Upper lobe of left lung (tissue), 6 donors: ENCODE measurements at regions not wholly inside any gene's neighbourhood (a gene's known extent, or its start where the extent isn't known, plus 50 kb on each side); places are given as distances from the start of the nearest gene placed in this dataset.

ENCODE experiments used
- ATAC-seq, 2 donors: fragments of 200-7000 bp; cut with Tn5 transposase; one replicate each; pipeline ENCODE4 v1.9.1; 2022; ENCODE audit warnings: mild to moderate bottlenecking in 2 of 2, moderate library complexity in 2 of 2; ENCODE audit not compliant: low FRiP score in 2 of 2
- DNase-seq, 2 donors: peaks; one replicate each; pipeline ENCODE4 v3.0.0-alpha.2; 2019 to 2020
- H3K27ac ChIP-seq, 4 donors: fragments of 200-600 bp; sonication (generic); one replicate each; pipeline ENCODE4 v1.5.1; 2016 to 2019
- H3K27me3 ChIP-seq, 4 donors: fragments of 200-600 bp; sonication (generic); one replicate each; pipeline ENCODE4 v1.5.1; 2017 to 2019
- H3K36me3 ChIP-seq, 4 donors: fragments of 200-600 bp; sonication (generic); one replicate each; pipeline ENCODE4 v1.5.1; 2016 to 2019
- H3K4me1 ChIP-seq, 4 donors: fragments of 200-600 bp; sonication (generic); one replicate each; pipeline ENCODE4 v1.5.1; 2018 to 2019
- H3K4me3 ChIP-seq, 4 donors: fragments of 200-600 bp; sonication (generic); one replicate each; pipeline ENCODE4 v1.5.1; 2017 to 2019; ENCODE audit warnings: mild to moderate bottlenecking in 2 of 4, moderate library complexity in 1 of 4
- H3K9me3 ChIP-seq, 4 donors: fragments of 200-600 bp; sonication (generic); one replicate each; pipeline ENCODE4 v1.5.1; 2018 to 2019
- EP300 ChIP-seq, 4 donors: sonication (generic); formaldehyde crosslinking; IDR thresholded peaks; one replicate each; pipeline ENCODE4 v1.5.1; 2017; ENCODE audit warnings: antibody characterized with exemption in 4 of 4, control low read depth in 2 of 4
- POLR2A ChIP-seq, 4 donors: fragments of 450-650 bp; IDR thresholded peaks; one replicate each; pipeline ENCODE4 v1.5.1; 2016 to 2017; ENCODE audit warnings: antibody characterized with exemption in 4 of 4, mild to moderate bottlenecking in 2 of 4
- POLR2AphosphoS5 ChIP-seq, 2 donors: sonication (generic); formaldehyde crosslinking; IDR thresholded peaks; one replicate each; pipeline ENCODE4 v1.5.1; 2017; ENCODE audit warnings: antibody characterized with exemption in 2 of 2
- WGBS, 2 donors: methylation state at CpG; one replicate each; pipeline ENCODE4 v1.1.5; 2017 to 2018; 5-methylcytosine and 5-hydroxymethylcytosine counted together
- TF ChIP-seq, protein P1 (sequence below), 6 experiments: fragments of 450-650 bp in 4 of 6; fragments of 200-600 bp in 2 of 6; sonication (generic) in 2 of 6; IDR thresholded peaks; one replicate each; pipeline ENCODE4 v1.5.1; 2016 to 2019; ENCODE audit warnings: antibody characterized with exemption in 6 of 6
- donor health status: DM: no; HTN: no; CAD: no; lungs with moderate emphysema.
- donor health status: DM: no; HTN: yes; CAD: no; lungs with severe emphysema.

DNA sequence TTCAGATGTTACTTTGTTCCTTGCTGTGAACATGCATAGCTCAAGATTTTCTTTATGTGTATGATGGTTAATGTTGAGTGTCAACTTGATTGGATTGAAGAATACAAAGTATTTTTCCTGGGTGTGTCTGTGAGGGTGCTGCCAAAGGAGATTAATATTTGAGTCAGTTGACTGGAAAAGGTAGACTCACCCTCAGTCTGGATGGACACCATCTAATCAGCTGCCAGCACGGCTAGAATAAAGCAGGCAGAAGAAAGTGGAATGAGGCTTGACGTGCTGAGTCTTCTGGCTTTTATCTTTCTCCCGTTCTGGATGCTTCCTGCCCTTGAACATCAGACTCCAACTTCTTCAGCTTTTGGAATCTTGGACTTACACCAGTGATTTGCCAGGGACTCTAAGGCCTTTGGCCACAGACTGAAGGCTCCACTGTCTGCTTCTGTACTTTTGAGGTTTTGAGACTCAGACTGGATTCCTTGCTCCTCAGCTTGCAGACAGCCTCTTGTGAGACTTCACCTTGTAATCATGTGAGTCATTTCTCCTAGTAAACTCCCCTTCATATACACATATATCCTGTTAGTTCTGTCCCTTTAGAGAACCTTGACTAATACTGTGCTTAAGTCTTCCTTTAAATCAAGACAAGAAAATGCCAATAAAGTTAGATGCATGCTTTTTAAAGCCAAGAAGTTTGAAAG, 626.6 kb downstream of the KCNT2 start:
- no peak for ATAC-seq
- no peaks in the 10 kb centered on the region for H3K9me3 ChIP-seq

DNA sequence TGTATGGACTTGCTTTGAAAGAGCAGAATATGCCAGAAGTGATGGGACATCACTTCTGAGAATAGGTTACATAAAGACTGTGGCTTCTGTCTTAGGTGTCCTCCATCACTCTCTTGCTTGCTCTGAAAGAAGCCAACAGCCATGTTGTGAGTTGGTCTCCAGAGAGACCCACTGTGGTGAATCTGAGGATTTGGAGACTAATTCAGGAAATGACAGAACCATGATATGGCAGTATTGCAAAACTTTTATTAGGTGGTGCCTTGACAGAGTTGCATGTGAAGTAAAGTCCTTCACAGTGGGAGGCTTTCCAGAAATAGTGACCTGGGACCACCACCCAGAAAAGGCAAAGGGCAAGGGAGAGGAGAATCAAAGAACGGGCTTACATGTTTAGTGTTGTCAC, 628.6 kb downstream of the KCNT2 start:
- Histone ChIP-seq H3K4me1 (no peaks in the 10 kb centered on the region), H3K36me3 (no peaks in the 10 kb centered on the region), H3K27me3 (no peaks in the 10 kb centered on the region), H3K27ac (no peak overlapping the region), H3K9me3 (no peaks in the 10 kb centered on the region), H3K4me3 (no peak overlapping the region)
- DNase-seq: no peak
- TF ChIP-seq, protein P1, sequence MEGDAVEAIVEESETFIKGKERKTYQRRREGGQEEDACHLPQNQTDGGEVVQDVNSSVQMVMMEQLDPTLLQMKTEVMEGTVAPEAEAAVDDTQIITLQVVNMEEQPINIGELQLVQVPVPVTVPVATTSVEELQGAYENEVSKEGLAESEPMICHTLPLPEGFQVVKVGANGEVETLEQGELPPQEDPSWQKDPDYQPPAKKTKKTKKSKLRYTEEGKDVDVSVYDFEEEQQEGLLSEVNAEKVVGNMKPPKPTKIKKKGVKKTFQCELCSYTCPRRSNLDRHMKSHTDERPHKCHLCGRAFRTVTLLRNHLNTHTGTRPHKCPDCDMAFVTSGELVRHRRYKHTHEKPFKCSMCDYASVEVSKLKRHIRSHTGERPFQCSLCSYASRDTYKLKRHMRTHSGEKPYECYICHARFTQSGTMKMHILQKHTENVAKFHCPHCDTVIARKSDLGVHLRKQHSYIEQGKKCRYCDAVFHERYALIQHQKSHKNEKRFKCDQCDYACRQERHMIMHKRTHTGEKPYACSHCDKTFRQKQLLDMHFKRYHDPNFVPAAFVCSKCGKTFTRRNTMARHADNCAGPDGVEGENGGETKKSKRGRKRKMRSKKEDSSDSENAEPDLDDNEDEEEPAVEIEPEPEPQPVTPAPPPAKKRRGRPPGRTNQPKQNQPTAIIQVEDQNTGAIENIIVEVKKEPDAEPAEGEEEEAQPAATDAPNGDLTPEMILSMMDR (IDR thresholded peaks at IDR 0.05): no peak
- TF ChIP-seq POLR2A (IDR thresholded peaks at IDR 0.05): no peak
- no peak for TF ChIP-seq EP300 (IDR thresholded peaks at IDR 0.05)
- no peak for TF ChIP-seq POLR2AphosphoS5 (IDR thresholded peaks at IDR 0.05)
- WGBS, 2 donors: 75 to 79% methylated on average over 1 of the region's 1 CpG
- ATAC-seq: no peak

More for the DNA sequence above, 626.6 kb downstream of the KCNT2 start:
- no peak for DNase-seq
- Histone ChIP-seq H3K27ac (no peak overlapping the region), H3K4me1 (no peaks in the 10 kb centered on the region), H3K27me3 (no peaks in the 10 kb centered on the region), H3K36me3 (no peaks in the 10 kb centered on the region), H3K4me3 (no peak overlapping the region)
- TF ChIP-seq POLR2AphosphoS5 (IDR thresholded peaks at IDR 0.05) (no peak), EP300 (IDR thresholded peaks at IDR 0.05) (no peak), POLR2A (IDR thresholded peaks at IDR 0.05) (no peak)
- TF ChIP-seq, protein P1 (IDR thresholded peaks at IDR 0.05): no peak
- WGBS, 2 donors: 79 to 83% methylated on average over 3 of the region's 3 CpGs

DNA sequence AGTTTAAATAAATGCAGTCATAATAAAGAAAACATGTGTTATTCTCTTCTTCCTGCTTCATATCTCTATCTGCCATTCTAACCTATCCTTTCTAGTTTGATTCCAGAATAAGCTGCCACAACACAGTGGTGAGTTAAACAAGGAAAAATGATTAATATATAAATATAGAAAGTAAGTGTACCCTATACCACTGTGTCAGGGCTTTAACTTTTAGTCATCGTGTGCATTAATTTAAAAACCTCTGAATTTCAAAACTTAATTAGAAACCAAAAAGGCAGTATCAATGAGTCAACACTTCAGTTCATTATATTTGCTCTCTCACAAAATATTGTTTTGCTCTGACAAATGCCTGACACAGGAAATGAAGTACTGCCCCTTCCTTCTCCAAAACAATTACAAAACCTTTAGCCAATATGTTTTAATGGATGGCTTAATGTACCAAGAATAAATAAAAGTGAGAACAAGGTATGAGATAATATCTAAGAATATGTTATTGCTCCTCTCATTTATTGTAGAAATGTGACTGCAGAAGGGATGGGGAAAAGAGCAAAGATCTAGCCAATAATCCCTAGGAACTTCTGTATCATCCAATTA, 634.8 kb downstream of the KCNT2 start:
- no peak for DNase-seq
- WGBS, 2 donors: 72 to 74% methylated on average over 1 of the region's 1 CpG

DNA sequence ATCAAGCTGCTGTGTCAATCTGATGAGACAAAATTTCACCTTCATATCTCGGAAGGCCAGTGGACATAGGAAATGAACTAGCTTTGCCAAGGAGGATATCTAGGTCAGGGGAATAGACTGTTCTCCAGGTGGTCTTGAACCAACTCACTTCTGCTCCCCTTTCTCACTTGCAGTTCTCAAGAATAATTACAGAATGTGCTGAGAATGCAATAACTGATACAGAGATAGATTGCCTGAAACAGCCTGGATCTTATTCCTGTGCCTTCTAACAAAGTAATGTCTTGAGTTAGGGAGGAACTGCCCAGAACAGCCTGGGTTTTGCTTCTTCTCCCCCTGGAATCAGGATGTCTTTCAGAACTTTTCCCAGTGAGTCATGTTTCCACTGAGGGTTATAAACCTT, 636.7 kb downstream of the KCNT2 start:
- no peak for TF ChIP-seq EP300 (IDR thresholded peaks at IDR 0.05)
- no peak for TF ChIP-seq POLR2A (IDR thresholded peaks at IDR 0.05)
- TF ChIP-seq, protein P1 (IDR thresholded peaks at IDR 0.05): no peak
- TF ChIP-seq POLR2AphosphoS5 (IDR thresholded peaks at IDR 0.05): no peak
- WGBS, 2 donors: 67 to 96% methylated on average over 1 of the region's 1 CpG
- H3K9me3 ChIP-seq: no peaks in the 10 kb centered on the region

More for the DNA sequence above, 634.8 kb downstream of the KCNT2 start:
- TF ChIP-seq POLR2A (IDR thresholded peaks at IDR 0.05): no peak
- TF ChIP-seq POLR2AphosphoS5 (IDR thresholded peaks at IDR 0.05): no peak
- no peak for TF ChIP-seq EP300 (IDR thresholded peaks at IDR 0.05)
- TF ChIP-seq, protein P1 (IDR thresholded peaks at IDR 0.05): no peak
- Histone ChIP-seq H3K36me3 (no peaks in the 10 kb centered on the region), H3K4me1 (no peaks in the 10 kb centered on the region), H3K27ac (no peak overlapping the region), H3K4me3 (no peak overlapping the region), H3K9me3 (no peaks in the 10 kb centered on the region), H3K27me3 (no peaks in the 10 kb centered on the region)
- no peak for ATAC-seq

DNA sequence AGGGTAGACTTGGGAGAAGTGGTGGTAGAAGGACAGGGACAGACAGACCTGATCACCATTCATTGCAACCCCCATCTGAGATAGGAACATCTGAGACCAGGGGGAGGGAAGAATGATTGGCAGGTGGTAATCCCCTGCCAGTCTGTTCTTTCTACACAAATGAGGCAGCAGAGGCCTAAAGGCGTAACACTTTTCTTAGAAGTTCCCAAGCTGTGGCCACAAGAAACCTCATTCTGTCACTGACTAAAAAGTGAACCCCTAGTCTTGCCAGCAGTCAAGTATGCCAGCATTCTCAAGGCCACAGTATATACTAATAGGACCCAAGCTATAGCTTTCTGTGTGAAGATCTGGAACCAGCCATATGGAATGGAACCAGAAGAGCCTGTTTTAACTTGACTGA, 638.0 kb downstream of the KCNT2 start:
- DNase-seq (no peak), ATAC-seq (no peak)
- H3K36me3 ChIP-seq: no peaks in the 10 kb centered on the region
- no peak overlapping the region for H3K4me3 ChIP-seq
- no peaks in the 10 kb centered on the region for H3K4me1 ChIP-seq
- H3K27ac ChIP-seq: no peak overlapping the region
- WGBS, 2 donors: 86 to 100% methylated on average over 1 of the region's 1 CpG
- TF ChIP-seq EP300 (IDR thresholded peaks at IDR 0.05): no peak
- TF ChIP-seq POLR2A (IDR thresholded peaks at IDR 0.05): no peak
- TF ChIP-seq POLR2AphosphoS5 (IDR thresholded peaks at IDR 0.05): no peak
- TF ChIP-seq, protein P1 (IDR thresholded peaks at IDR 0.05): no peak
- no peaks in the 10 kb centered on the region for H3K27me3 ChIP-seq
- no peaks in the 10 kb centered on the region for H3K9me3 ChIP-seq

More for the DNA sequence above, 636.7 kb downstream of the KCNT2 start:
- no peak for ATAC-seq
- Histone ChIP-seq H3K27me3 (no peaks in the 10 kb centered on the region), H3K4me1 (no peaks in the 10 kb centered on the region), H3K4me3 (no peak overlapping the region), H3K27ac (no peak overlapping the region), H3K36me3 (no peaks in the 10 kb centered on the region)
- DNase-seq: no peak
